HG03342 (cell line): ENCODE measurements at regions not wholly inside any gene's neighbourhood (a gene's known extent, or its start where the extent isn't known, plus 50 kb on each side); places are given as distances from the start of the nearest gene placed in this dataset.
A peak's percentile ranks its signal among the peaks of the same experiment; 100 is the strongest.
"Not testable (repeated sequence)": the region's sequence is repeated elsewhere in the genome, so short reads cannot be mapped to it uniquely, and the experiment has no call there.

Experiments
- ATAC-seq: cut with Tn5 transposase; IDR thresholded peaks from one replicate; pipeline ENCODE4 v1.9.1; 2021; ENCODE audit warnings: mild to moderate bottlenecking, moderate library complexity; ENCODE audit not compliant: unreplicated experiment

DNA sequence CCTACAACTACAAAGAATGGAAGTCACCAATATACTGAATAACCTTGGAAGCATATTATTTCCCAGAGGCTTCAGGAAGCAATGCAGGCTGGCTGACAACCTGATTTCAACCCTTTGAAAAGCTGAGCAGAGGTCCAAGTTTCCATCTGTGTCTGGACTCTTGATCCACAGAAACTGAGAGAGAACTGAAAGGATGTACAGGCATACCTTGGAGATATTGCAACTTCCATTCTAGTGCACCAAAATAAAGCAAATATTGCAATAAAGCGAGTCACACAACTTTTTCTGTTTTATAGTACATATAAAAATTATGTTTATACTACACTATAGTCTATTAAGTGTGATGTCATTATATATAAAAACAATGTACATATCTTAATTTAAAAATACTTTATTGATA lies 85.3 kb downstream of the TYW3 start:
- ATAC-seq = no peak

DNA sequence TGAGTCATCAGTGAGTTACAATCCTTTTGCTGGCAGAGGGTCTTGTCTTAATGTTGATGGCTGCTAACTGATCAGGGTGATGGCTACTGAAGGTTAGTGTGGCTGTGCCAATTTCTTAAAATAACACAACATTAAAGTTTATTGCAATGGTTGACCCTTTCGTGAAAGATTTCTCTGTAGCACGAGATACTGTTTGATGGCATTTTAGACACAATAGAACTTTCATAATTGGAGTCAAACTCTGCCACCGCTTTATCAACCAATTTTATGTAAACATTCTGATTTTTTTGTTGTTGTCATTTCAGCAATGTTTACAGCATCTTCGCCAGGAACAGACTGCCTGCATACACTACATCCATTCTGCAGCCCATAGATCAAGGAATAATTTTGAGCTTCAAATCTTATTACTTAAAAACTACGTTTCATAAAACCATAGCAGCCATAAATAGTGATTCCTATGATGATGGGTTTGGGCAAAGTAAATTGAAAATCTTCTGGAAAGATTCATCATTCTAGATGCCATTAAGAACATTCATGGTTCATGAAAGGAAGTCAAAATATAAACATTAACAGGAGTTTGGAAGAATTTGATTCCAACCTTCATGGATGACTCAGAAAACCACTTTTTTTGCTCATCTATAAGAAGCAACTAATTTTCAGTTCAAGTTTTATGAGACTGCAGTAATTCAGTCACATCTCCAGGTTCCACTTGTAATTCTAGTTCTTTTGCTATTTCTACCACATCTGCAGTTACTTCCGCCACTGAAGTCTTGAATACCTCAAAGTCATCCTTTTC lies 85.9 kb downstream of the TYW3 start:
- no peak for ATAC-seq

DNA sequence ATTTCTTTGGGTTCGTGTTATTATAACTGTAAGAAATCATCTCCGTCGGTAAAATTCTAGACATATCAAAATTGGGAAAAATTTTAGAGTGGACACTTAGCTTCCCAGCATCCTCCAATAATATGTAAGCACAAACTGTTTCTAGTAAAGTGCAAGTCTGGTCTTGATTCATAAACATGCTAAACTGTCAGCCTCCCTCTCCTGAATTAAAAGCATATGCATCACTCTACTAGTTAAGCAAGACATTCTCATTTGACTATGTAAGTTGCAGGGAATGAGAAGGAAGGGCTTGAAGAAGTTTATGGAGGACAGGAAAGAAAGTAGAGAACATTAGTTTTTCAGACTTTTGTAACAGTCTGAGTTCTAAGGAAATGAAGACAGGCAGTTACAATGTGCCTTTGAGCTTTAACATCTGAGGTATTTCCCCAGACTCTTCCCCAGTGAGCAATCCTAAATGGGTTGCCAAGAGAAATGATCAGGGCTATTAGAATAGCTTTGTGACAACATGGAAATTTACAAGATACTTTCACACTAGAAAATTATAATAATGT lies 90.0 kb downstream of the TYW3 start:
- ATAC-seq = no peak

DNA sequence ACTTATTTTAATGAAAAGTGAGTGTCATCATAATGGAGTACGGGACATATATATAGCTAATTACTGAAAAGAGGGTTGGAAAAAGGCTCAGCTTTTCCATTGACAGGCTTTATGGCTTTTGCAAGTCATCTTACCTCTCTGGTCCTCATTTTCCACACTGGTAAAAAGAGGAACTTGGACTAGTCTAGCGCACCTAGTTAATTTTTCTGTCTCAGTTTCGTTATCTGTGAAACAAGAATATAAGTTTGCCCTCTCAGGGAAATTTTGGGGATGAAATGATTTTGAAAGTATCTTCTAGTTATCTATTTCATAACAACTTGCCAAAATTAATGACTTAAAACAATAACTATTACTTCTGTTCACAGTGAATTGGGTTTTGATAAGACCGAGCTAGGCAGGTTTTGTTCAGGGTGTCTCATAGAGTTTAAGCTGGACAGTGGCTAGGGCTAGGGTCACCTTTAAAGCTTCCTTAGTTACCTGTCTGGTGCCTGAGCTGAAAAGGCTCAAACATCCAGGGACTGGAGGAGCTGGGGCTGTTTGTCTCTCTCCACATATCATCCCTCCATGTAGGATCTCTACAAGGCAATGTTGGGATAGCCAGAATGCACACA lies 91.7 kb downstream of the TYW3 start:
- ATAC-seq = peak; percentile 83

DNA sequence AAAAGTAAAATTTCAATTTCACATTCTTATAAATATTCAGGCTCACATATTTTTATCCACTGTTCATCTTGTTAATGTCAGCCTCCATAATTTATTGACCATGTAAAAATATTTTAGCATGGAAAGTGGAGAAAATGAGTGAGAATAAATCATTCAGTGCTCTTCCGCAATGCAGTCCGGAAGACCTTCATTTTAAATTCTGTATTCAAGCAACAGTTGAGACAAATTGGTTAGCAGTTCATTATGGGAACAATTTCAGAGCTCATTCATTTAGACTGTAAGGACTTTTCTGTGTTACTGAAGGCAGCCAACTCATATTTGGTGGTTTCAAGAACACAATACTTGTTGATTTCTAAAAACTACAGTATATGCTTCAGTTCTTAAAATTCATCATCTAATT lies 97.8 kb downstream of the TYW3 start:
- no peak for ATAC-seq

DNA sequence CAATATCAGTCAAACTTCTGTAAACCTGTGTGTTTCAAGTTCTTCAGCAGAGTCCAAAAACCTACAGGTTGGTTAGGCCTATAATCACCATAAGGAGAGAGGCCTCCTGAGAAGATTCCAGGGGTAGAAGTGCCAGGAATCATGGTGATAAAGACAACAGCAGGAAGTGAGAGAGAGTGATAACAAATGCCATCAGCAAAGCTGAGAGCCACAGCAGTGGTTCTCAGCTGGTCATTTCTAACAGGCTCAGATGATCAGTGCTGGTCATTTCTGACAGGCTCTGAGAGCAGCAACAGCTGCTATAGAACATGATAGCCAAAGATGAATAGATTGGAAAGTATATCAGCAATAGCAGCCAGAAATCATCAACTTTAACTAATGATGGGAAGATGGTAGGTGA lies 101.3 kb downstream of the TYW3 start:
- no peak for ATAC-seq

DNA sequence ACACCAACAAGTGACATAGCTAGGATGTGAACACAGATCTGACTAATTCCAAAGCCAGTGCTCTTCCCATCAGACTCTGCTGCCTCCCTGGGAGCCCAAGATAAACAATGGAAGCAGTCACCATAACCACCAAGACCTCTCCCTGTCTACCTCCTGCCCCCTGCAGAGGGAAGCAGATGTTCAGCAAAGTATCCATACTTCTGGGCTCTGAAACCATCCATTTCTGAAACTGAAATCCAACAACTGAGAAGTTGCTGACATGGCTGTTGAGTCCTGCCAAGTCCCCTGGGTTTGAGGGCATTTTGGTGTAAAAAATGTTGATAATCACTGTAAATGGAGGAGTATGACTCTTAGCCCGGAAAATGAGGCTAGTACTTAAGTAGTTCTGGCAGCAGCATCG lies 102.1 kb downstream of the TYW3 start:
- no peak for ATAC-seq

DNA sequence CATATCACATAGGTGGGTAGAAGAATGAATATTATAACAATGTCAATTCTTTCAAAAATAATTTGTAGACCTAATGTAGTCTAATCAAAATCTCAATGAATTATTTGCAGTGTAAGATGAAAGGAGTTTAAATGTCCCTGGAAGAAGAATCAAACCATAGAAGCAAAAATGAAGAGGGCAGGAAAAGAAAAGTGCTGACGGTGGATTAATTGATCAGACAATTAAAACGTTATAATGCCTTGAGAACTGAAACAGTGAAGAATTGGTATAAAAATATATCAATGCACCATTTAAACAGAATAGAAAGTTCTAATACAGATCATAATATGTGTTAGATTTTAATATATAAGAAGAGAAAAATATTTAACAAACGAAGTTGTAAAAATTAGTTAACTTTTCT lies 109.8 kb downstream of the TYW3 start:
- ATAC-seq = no peak

DNA sequence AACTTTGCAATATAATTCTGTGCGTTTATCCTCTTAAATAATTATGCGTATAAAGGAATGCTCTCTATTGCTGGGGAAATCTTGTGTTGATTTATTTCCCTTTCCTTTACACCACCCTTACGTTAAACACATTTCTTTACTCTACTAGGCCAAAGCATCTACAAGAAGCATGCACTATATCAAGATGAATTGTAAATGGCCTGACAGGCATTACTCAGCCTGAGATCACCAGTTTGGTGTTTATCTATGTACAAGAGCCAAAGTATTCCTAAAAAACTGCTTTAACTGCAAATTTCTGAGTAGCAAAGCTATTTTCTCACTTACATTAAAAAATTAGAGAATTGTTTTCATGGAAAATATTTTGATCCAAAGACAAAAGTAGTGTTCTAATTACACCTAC lies 114.8 kb downstream of the TYW3 start:
- ATAC-seq = no peak

DNA sequence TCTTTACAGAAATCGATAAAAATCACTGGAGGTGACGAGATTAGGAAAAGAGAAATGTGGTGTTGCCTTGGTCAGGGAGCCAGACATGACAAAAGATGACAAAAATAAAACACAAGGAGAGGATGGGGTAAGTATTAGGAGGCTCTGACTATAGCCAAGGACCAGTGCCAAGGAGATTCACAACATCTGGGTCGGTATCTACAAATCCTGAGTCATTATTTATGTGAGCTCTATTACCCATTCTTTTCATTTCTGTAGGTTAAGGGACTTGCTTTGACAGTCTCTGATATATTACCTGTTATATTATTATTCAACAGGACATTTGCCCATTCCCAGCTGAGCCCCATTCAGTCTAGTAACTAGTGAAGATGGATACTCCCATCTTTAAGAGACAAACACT lies 120.8 kb downstream of the TYW3 start:
- ATAC-seq = no peak

DNA sequence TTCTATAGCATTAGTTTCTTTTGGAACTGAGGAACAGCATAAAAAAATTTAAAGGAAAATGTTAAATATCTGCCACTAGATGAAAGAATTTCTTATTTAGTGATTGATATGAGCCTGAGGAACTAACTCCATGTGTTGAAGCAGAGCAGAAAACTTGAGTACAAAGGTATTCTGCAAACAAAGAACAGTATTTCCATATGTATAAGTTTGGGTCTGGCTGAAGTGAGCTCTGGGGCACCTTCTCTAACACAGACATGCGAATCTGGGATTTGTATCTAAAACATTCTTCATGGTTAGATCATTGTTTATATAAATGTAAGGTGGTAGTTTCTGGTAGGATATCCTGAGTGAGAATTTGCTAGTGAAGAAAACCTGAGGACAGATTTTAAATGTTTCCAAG lies 123.2 kb downstream of the TYW3 start:
- ATAC-seq = no peak

DNA sequence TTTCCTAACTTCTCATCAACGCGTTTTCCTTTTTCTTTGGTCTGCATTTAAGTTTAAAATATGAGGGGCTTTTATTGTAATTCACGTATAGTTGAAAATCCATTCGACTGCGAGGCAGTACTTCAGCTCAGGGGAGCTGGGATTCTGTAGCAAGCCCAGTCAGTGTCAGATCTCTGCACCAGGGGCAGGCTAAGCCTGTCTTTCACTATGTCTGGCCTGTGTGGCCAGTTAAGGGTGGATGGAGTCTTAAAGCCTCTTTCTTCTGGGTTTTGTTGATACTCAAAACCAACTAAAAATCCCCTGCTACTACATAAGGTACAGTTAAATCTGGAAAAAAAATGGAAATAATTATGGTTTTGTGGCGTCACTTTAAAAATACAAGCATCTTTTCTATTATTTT lies 124.7 kb downstream of the TYW3 start:
- peak; percentile 41 for ATAC-seq

DNA sequence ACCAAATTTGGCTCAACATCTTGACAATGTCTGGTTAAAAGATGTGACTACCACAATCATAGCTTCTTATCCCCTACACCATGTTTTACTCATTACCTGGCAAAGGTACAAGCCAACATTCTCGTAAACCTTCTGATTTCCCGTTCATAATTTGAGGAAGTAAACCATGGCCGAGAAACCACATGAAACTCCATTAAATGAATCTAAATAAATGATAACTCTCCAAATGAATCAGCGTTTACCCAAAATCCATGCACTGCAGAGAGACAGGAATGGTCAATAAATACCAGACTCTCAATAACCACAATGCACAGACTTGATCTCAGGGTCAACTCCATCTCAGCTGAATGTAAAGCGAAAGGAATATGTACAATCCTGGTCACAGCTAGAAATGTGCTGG lies 125.2 kb downstream of the TYW3 start:
- ATAC-seq = peak; percentile 82

DNA sequence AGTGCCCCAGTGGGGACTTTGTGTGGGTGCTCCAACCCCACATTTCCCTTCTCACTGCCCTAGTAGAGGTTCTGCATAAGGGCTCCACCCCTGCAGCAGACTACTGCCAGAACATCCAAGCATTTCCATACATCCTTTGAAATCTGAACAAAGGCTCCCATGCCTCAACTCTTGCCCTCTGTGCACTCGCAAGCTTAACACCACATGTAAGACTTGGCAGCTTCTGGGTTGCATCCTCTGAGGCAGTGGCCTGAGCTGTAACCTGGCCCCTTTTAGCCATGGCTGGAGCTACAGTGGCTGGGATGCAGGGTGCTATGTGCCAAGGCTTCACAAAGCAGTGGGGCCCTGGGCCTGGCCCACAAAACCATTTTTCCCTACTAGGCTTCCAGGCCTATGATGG lies 128.9 kb downstream of the TYW3 start:
- no peak for ATAC-seq

DNA sequence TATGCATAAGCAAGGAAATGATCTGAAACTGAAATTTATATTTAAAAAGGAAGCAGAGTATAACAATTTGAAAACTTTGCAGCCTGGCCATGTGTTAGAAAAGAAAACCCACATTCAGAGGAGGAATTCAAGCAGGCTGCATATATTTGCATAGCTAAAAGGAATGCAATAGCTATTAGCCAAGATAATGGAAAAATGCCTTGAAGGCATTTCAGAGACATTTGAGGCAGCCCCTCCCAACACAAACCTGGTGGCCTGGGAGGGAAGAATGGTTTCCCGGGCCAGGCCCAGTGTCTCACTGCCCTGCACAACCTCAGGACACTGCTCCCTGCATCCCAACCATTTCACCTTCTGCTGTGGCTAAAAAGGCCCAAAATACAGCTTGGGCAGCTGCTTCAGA lies 136.8 kb downstream of the TYW3 start:
- no peak for ATAC-seq

DNA sequence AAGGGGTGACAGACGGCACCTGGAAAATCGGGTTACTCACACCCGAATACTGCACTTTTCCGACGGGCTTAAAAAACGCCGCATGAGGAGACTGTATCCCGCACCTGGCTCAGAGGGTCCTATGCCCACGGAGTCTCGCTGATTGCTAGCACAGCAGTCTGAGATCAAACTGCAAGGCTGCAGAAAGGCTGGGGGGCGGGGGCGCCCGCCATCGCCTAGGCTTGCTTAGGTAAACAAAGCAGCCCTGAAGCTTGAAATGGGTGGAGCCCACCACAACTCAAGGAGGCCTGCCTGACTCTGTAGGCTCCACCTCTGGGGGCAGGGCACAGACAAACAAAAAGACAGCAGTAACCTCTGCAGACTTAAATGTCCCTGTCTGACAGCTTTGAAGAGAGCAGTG lies 144.4 kb downstream of the TYW3 start:
- ATAC-seq = not testable (repeated sequence)

DNA sequence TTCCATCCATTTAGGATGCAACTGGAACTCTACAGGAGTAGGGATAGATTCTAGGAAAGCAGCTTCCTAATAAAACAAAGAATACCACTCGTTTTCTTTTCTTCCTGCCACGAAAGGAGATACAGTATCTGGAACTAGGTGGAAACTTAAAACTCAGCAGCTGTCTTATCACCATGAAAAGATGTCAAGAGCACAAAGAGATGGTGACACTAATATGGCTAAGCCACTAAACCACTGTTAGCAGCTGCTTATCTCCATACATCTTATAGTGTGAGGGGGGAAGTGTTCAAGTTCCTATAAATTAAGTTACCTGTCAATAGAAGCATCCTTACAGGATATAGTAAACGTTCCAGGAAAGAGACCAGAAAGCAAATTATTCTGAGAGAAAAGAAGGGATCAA lies 162.5 kb downstream of the TYW3 start:
- ATAC-seq = no peak

DNA sequence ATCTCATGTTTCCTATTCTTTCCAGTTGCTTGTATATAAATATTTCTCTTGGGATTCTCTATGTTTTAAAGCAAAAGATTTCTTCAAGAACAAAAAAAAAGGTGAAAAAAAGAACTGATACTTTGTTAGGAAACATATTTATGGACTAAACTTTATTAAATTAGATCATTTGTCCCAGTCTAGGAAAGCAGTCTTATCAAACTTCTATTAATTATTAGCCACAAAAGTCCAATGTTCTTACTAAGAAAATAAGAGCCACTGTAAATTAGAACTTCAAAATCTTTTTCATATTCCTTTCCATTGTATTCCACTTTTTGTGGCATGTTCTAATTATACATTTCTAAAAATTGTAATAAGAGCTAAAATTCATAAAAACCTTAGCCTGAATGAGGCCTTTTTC lies 175.2 kb downstream of the TYW3 start:
- no peak for ATAC-seq

DNA sequence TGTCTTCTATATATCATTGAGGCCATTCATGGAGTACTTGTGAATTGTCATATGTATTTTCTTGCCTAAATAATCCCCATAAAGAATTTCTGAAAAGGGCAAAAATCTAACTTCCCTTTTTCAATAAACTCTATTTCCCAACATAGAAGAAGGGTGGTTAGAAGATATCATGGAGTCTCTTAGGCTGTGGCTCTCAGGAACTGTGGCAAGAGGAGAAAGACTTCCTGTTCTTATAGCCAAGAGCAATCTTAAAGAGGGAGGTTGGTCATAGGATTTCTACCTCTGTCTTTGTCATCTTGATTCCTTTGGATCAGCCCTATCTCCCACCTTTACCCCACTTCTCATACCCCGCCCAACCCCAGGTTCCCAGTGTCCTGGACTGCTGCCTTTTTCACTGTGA lies 175.8 kb downstream of the TYW3 start:
- ATAC-seq = no peak

DNA sequence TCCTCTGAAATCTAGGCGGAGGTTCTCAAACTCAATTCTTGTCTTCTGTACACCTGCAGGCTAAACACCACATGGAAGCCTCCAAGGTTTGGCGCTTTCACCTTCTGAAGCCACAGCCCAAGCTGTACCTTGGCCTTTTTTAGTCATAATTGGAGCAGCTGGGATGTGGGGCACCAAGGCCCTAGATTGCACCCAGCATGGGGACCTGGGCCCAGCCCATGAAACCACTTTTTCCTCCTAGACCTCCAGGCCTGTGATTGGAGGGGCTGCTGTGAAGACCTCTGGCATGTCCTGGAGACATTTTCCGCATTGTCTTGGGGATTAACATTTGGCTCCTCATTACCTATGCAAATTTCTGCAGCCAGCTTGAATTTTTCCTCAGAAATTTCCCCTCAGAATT lies 181.0 kb downstream of the TYW3 start:
- no peak for ATAC-seq

DNA sequence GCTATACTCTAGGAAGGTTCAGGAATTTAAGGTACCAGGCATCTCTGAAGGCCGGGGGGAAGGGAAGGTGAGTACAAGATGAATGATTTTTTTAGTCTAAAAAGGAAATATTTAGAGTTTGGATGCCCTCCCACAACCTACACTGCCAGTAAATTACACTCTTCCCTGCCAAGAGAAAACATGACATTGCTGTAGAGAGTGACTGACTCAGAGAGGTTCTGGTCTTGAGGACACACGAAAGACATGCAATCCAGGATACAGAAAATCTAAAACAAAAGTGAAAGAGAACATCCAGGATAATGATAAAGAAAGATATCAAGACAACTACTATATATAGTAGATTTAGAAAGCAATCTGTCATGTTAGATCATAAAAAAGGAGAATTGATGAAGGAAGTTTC lies 200.5 kb downstream of the TYW3 start:
- ATAC-seq = no peak

DNA sequence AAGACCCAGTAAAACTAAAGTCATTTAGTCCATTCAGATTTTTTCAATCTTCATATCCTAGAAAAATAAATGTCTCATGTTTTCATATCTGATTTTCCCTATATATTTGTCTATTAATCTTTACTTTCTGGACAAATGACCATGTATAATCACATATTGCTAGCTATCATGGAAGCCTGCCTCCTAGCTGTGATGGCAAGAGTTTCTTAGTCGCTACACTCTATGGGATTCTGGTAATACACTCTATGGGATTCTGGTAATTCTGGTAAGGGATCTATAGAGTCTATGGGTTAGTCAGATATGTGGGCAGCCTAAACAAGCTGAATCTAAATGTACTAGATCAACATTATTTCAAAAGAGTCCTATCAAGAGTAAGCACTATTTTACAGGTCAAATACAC lies 198.7 kb upstream of the LHX8 start:
- no peak for ATAC-seq

DNA sequence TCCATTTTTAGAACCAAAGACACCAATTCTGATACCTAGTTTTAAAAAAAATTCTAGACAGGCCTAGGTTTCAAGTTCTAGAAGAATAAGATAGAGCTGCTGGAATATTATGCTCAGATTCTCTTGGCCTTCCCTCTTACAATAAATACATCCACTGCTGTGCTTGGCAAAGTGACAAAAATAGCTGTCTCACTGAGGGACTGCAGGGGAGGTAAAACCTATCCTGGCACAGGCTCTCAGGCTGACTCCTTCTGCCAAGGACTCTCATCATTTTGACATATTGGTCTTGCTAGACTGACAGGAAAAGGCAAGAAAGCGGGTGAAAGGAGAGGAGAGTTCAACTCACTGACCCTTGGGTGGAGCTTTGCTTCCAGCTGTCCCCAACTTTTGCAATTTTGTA lies 197.0 kb upstream of the LHX8 start:
- ATAC-seq = no peak
